MM.1S (cell line): ENCODE measurements at regions not wholly inside any gene's neighbourhood (a gene's known extent, or its start where the extent isn't known, plus 50 kb on each side); places are given as distances from the start of the nearest gene placed in this dataset.

ENCODE experiments used
- EZH2 ChIP-seq: fragments of 300-600 bp; sonication (generic); optimal IDR thresholded peaks from 2 replicates; pipeline ENCODE3; 2017; ENCODE audit warnings: low read depth, mild to moderate bottlenecking, antibody characterized with exemption, low read length, mixed read lengths
- EZH2phosphoT487 ChIP-seq: fragments of 300-600 bp; sonication (generic); IDR thresholded peaks from 2 replicates; pipeline ENCODE4 v1.6.1; 2018; ENCODE audit warnings: antibody characterized with exemption, low read length
- TF ChIP-seq, protein P1 (sequence below): fragments of 300-600 bp; sonication (generic); IDR thresholded peaks from 2 replicates; pipeline ENCODE4 v1.5.1; 2016; ENCODE audit warnings: antibody characterized with exemption, low read length, mixed read lengths

DNA sequence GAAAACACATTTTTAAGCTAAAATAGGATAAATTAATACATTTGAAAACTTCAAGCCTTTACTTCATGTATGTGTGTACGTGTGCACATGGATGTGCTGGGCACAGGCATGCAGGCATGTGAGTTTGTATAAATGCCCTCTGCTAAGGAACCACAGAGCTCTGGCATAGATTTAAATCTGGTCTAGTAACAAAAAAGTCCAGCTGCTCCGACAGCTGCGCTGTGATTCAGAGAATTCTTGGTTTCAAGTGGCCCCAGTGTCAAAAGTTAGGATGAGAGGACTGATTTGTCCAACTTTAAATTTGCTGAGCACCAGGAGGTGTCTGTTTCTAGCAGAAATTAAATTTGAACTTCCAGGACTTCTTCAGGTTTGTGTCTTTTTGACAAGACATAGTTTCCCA, 203.7 kb upstream of the TUT7 start:
- TF ChIP-seq, protein P1, sequence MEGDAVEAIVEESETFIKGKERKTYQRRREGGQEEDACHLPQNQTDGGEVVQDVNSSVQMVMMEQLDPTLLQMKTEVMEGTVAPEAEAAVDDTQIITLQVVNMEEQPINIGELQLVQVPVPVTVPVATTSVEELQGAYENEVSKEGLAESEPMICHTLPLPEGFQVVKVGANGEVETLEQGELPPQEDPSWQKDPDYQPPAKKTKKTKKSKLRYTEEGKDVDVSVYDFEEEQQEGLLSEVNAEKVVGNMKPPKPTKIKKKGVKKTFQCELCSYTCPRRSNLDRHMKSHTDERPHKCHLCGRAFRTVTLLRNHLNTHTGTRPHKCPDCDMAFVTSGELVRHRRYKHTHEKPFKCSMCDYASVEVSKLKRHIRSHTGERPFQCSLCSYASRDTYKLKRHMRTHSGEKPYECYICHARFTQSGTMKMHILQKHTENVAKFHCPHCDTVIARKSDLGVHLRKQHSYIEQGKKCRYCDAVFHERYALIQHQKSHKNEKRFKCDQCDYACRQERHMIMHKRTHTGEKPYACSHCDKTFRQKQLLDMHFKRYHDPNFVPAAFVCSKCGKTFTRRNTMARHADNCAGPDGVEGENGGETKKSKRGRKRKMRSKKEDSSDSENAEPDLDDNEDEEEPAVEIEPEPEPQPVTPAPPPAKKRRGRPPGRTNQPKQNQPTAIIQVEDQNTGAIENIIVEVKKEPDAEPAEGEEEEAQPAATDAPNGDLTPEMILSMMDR, result no peak
- no peak for TF ChIP-seq EZH2
- TF ChIP-seq EZH2phosphoT487, result no peak
